ENCODE measurements at regions not wholly inside any gene's neighbourhood (a gene's known extent, or its start where the extent isn't known, plus 50 kb on each side); places are given as distances from the start of the nearest gene placed in this dataset.

DNA sequence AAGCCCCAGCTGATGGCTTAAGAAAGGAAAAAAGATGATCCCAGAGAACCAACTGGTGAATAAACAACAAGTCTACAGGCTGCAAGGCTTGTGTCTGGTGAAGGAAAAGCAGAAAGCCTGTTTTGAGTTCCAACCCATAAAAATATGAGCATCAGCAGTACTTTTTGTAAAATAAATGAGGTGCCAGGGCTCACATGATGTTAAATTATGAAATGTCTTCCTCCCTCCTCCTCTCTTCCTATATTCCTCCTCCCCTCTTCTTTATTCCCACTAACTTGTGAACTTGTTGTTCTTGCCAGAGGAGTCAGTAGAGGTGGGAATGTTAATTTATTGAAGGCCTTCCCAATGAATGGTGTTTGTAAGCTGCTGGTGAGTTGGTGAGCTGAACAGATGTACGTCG, 212.2 kb upstream of the CDH11 start:
- no peaks in the 10 kb centered on the region for H3K36me3 ChIP-seq (ENCODE audit: control insufficient read depth, insufficient read depth, low read length)
- no peak overlapping the region for H3K4me3 ChIP-seq (ENCODE audit: low read depth, low read length)
- no peaks in the 10 kb centered on the region for H3K27me3 ChIP-seq (ENCODE audit: control insufficient read depth, insufficient read depth, low read length)
- TF ChIP-seq, protein P1, sequence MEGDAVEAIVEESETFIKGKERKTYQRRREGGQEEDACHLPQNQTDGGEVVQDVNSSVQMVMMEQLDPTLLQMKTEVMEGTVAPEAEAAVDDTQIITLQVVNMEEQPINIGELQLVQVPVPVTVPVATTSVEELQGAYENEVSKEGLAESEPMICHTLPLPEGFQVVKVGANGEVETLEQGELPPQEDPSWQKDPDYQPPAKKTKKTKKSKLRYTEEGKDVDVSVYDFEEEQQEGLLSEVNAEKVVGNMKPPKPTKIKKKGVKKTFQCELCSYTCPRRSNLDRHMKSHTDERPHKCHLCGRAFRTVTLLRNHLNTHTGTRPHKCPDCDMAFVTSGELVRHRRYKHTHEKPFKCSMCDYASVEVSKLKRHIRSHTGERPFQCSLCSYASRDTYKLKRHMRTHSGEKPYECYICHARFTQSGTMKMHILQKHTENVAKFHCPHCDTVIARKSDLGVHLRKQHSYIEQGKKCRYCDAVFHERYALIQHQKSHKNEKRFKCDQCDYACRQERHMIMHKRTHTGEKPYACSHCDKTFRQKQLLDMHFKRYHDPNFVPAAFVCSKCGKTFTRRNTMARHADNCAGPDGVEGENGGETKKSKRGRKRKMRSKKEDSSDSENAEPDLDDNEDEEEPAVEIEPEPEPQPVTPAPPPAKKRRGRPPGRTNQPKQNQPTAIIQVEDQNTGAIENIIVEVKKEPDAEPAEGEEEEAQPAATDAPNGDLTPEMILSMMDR (IDR thresholded peaks at IDR 0.05; ENCODE audit: insufficient read depth, low read depth, low read length): no peak
- ChIA-PET CTCF (no interaction called here), POLR2A (interaction anchor here (0.6 kb wide), 1 partner anchor 212 kb away, joined by 3 read pairs; no protein-coding TSS in a partner anchor)
- DNase-seq (ENCODE audit: low read depth): no peak

DNA sequence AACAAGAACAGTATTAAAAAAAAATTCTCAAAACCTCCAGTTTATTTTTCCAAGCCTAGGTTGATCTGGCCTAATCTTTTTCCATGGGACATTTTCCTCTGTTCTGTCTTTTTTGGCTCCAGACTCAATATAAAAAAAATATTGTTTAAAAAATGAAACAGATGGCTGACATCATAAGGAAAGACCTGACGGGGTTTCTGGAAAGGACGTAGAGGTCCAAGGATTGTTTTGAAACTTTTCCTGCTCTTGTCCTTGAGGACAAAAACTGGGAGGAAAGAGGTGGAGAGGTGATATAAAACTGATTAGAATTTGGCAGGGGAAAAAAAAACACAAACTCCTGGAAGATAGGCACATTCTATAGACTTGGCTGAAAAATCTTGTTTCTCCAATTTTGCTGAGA, 211.4 kb upstream of the CDH11 start:
- no peak for DNase-seq (ENCODE audit: low read depth)
- TF ChIP-seq, protein P1 (IDR thresholded peaks at IDR 0.05; ENCODE audit: insufficient read depth, low read depth, low read length): no peak

DNA sequence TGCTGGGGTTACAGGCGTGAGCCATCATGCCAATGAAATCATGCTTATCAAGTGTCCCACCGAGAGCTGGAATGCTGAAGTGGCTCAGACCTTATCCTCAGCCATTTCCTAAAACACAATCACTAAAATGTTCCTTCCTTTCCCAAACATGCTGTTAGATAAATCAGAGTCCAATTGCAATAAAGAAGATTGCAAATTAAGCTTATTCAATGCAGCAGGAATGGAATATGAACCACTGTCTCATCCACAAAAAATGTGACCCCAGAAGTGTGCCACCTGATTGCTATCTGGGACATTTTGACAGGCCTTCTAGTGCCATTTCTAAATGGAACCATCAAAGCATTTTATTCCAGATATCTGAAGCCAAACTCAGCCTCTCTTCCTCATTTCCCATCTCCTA, 205.5 kb upstream of the CDH11 start:
- Histone ChIP-seq H3K27me3 (ENCODE audit: control insufficient read depth, insufficient read depth, low read length) (no peaks in the 10 kb centered on the region), H3K4me3 (ENCODE audit: low read depth, low read length) (no peak overlapping the region), H3K36me3 (ENCODE audit: control insufficient read depth, insufficient read depth, low read length) (no peaks in the 10 kb centered on the region)
- POLR2A ChIA-PET: no interaction called here
- no peak for DNase-seq (ENCODE audit: low read depth)
- TF ChIP-seq, protein P1 (IDR thresholded peaks at IDR 0.05; ENCODE audit: insufficient read depth, low read depth, low read length): no peak
- CTCF ChIA-PET: interaction anchor here (0.8 kb wide), 1 partner anchor 19 kb away, joined by 4 read pairs; no protein-coding TSS in a partner anchor

More for the DNA sequence above, 211.4 kb upstream of the CDH11 start:
- POLR2A ChIA-PET: interaction anchor here (0.6 kb wide), 1 partner anchor 211 kb away, joined by 3 read pairs; no protein-coding TSS in a partner anchor
- Histone ChIP-seq H3K27me3 (ENCODE audit: control insufficient read depth, insufficient read depth, low read length) (no peaks in the 10 kb centered on the region), H3K36me3 (ENCODE audit: control insufficient read depth, insufficient read depth, low read length) (no peaks in the 10 kb centered on the region), H3K4me3 (ENCODE audit: low read depth, low read length) (no peak overlapping the region)
- CTCF ChIA-PET: no interaction called here

DNA sequence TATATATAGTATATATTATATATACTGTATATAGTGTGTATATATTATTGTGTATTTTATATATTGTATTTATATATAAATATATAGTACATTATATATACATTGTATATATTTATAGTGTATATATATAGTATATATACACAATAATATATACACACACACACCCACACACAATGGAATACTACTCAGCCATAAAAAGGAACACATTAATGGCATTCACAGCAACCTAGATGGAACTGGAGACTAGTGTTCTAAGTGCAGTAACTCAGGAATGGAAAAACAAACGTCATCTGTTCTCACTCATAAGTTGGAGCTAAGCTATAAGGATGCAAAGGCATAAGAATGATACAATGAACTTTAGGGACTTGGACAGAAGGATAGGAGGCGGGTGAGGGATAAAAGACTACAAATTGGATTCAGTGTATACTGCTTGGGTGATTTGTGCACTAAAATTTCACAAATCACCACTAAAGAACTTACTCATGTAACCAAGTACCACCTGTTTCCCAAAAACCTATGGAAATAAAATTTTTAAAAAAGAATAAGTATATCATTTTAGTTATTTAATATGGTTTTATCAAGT, 201.9 kb upstream of the CDH11 start:
- POLR2A ChIA-PET: no interaction called here
- TF ChIP-seq, protein P1 (IDR thresholded peaks at IDR 0.05; ENCODE audit: insufficient read depth, low read depth, low read length): no peak
- CTCF ChIA-PET: no interaction called here
- Histone ChIP-seq H3K36me3 (ENCODE audit: control insufficient read depth, insufficient read depth, low read length) (no peaks in the 10 kb centered on the region), H3K27me3 (ENCODE audit: control insufficient read depth, insufficient read depth, low read length) (no peaks in the 10 kb centered on the region), H3K4me3 (ENCODE audit: low read depth, low read length) (no peak overlapping the region)
- DNase-seq (ENCODE audit: low read depth): no peak

DNA sequence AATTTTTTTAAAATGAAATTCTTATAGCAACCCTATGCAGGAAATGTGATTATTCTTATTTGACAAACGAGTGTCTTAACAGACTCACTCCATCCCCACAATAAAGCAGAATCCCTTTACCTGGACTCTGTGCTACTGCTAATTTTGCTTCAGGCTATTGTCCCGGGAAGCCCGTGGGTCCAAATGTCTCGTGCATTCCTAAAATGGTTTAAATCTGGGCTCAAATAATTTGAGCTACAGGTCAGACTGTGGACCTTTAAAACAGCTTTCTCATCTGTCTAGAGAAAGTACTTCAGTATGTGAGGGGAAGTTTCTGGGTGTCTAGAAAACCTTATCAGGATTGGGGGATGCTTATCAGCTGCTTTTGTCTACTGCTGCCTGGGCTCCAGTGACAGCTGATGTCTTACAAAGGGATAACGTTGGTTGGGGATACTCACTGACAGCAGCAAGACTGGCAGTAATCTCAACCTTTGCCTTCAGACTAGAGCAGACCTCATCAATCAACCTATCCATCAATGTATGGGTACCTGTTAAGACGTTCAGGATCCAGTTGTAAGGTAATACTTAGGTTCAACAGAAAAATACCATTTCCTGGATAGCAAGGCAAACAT, 197.9 kb upstream of the CDH11 start:
- TF ChIP-seq, protein P1 (IDR thresholded peaks at IDR 0.05; ENCODE audit: insufficient read depth, low read depth, low read length): no peak
- H3K27me3 ChIP-seq (ENCODE audit: control insufficient read depth, insufficient read depth, low read length): no peaks in the 10 kb centered on the region
- ChIA-PET POLR2A (no interaction called here), CTCF (interaction anchor here (0.9 kb wide), 1 partner anchor 975 kb away, joined by 3 read pairs; no protein-coding TSS in a partner anchor)
- H3K36me3 ChIP-seq (ENCODE audit: control insufficient read depth, insufficient read depth, low read length): no peaks in the 10 kb centered on the region
- no peak for DNase-seq (ENCODE audit: low read depth)
- H3K4me3 ChIP-seq (ENCODE audit: low read depth, low read length): no peak overlapping the region
